ENCODE measurements at regions not wholly inside any gene's neighbourhood (a gene's known extent, or its start where the extent isn't known, plus 50 kb on each side); places are given as distances from the start of the nearest gene placed in this dataset.

DNA sequence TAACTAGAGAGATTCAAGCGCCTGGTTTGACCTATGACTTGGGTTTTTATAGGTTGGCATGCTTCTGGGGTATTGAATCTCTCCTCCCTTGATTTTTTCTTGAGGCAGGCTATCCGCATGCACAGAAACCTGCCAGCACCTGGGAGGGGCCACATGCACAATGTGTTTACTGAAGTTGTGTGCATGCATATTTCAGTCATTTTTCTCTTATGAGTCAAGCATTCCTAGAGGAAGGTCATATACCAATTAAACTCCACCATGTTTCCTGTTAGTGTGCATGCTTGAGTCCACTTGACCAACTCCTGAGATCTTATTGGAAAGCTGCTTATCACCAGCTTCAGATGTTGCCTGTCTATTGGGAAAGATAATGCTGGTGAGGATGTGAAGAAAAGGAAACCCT, 1718.4 kb downstream of the LRRC4C start:
- TF ChIP-seq CTCF (IDR thresholded peaks at IDR 0.05; ENCODE audit: low read length) (no peak), EZH2 (IDR thresholded peaks at IDR 0.05; ENCODE audit: borderline replicate concordance, low read length) (no peak)
